Tibial nerve (tissue), 4 donors: ENCODE measurements at regions not wholly inside any gene's neighbourhood (a gene's known extent, or its start where the extent isn't known, plus 50 kb on each side); places are given as distances from the start of the nearest gene placed in this dataset.

Source experiments
- DNase-seq, 2 donors: peaks; one replicate each; pipeline ENCODE4 v3.0.0-alpha.2; 2019; ENCODE audit warnings: low spot score in 2 of 2
- H3K27ac ChIP-seq, 4 donors: fragments of 200-600 bp; sonication (generic) in 3 of 4; one replicate each; pipeline ENCODE4 v1.5.1; 2017 to 2019; ENCODE audit warnings: mild to moderate bottlenecking in 1 of 4
- H3K27me3 ChIP-seq, 2 donors: fragments of 200-600 bp; sonication (generic) in 1 of 2; one replicate each; pipeline versions ENCODE4 v1.5.1 to v1.6.0; 2017 to 2019
- H3K36me3 ChIP-seq, 3 donors: fragments of 200-600 bp; sonication (generic); one replicate each; pipeline ENCODE4 v1.5.1; 2018 to 2019
- H3K4me1 ChIP-seq, 4 donors: fragments of 200-600 bp; sonication (generic) in 3 of 4; one replicate each; pipeline ENCODE4 v1.5.1; 2017 to 2019
- H3K4me3 ChIP-seq, 4 donors: fragments of 200-600 bp; sonication (generic) in 3 of 4; one replicate each; pipeline ENCODE4 v1.5.1; 2017 to 2019; ENCODE audit warnings: mild to moderate bottlenecking in 1 of 4, moderate library complexity in 1 of 4
- H3K9me3 ChIP-seq, 4 donors: fragments of 200-600 bp; sonication (generic) in 3 of 4; one replicate each; pipeline ENCODE4 v1.5.1; 2017 to 2019
- CTCF ChIP-seq, 5 experiments: fragments of 200-600 bp in 3 of 5; fragments of 450-650 bp in 2 of 5; sonication (generic) in 3 of 5; IDR thresholded peaks; one replicate each; pipeline ENCODE4 v1.5.1; 2016 to 2019; ENCODE audit warnings: antibody characterized with exemption in 5 of 5, mild to moderate bottlenecking in 3 of 5, moderate library complexity in 2 of 5
- EP300 ChIP-seq, 2 donors: sonication (generic); formaldehyde crosslinking; IDR thresholded peaks; one replicate each; pipeline ENCODE4 v1.6.1; 2017; ENCODE audit warnings: antibody characterized with exemption in 2 of 2, mild to moderate bottlenecking in 1 of 2
- POLR2A ChIP-seq, 2 donors: fragments of 450-650 bp; IDR thresholded peaks; one replicate each; pipeline ENCODE4 v1.6.1; 2017; ENCODE audit warnings: antibody characterized with exemption in 2 of 2, mild to moderate bottlenecking in 2 of 2, moderate library complexity in 2 of 2
- WGBS, 2 donors: methylation state at CpG; one replicate each; pipeline ENCODE4 v1.1.5; 2018; 5-methylcytosine and 5-hydroxymethylcytosine counted together

- WGBS, 2 donors, result 94% methylated on average over 5 of the region's 5 CpGs
- TF ChIP-seq EP300 (IDR thresholded peaks at IDR 0.05), result no peak
- no peak for TF ChIP-seq CTCF (IDR thresholded peaks at IDR 0.05)
- TF ChIP-seq POLR2A (IDR thresholded peaks at IDR 0.05), result no peak
- Histone ChIP-seq H3K9me3 (no peaks in the 10 kb centered on the region), H3K4me3 (no peak overlapping the region), H3K27me3 (no peaks in the 10 kb centered on the region), H3K27ac (no peak overlapping the region), H3K4me1 (no peaks in the 10 kb centered on the region), H3K36me3 (no peaks in the 10 kb centered on the region)
- no peak for DNase-seq
These were observed 356.2 kb upstream of the RARB start for GRCh38 chr3:25071846-25072245.

GRCh38 chr3:25073423-25073822 is 354.6 kb upstream of the RARB start:
- TF ChIP-seq POLR2A (IDR thresholded peaks at IDR 0.05) (no peak), CTCF (IDR thresholded peaks at IDR 0.05) (no peak), EP300 (IDR thresholded peaks at IDR 0.05) (no peak)
- no peak for DNase-seq
- no peaks in the 10 kb centered on the region for H3K27me3 ChIP-seq

GRCh38 chr3:25074149-25074548 is 353.9 kb upstream of the RARB start:
- no peak for DNase-seq
- Histone ChIP-seq H3K4me1 (no peaks in the 10 kb centered on the region), H3K27me3 (no peaks in the 10 kb centered on the region), H3K4me3 (no peak overlapping the region), H3K27ac (no peak overlapping the region), H3K9me3 (no peaks in the 10 kb centered on the region), H3K36me3 (no peaks in the 10 kb centered on the region)
- 25 to 37% methylated on average over 3 of the region's 3 CpGs for WGBS, 2 donors
- TF ChIP-seq CTCF (IDR thresholded peaks at IDR 0.05) (no peak), POLR2A (IDR thresholded peaks at IDR 0.05) (no peak), EP300 (IDR thresholded peaks at IDR 0.05) (no peak)

More at GRCh38 chr3:25073423-25073822, 354.6 kb upstream of the RARB start:
- Histone ChIP-seq H3K27ac (no peak overlapping the region), H3K4me3 (no peak overlapping the region), H3K4me1 (no peaks in the 10 kb centered on the region), H3K36me3 (no peaks in the 10 kb centered on the region), H3K9me3 (no peaks in the 10 kb centered on the region)
- WGBS, 2 donors, result 60 to 78% methylated on average over 1 of the region's 1 CpG

GRCh38 chr3:25080461-25080860 is 347.6 kb upstream of the RARB start:
- Histone ChIP-seq H3K4me3 (no peak overlapping the region), H3K9me3 (no peaks in the 10 kb centered on the region), H3K4me1 (no peaks in the 10 kb centered on the region), H3K27me3 (no peaks in the 10 kb centered on the region), H3K36me3 (no peaks in the 10 kb centered on the region), H3K27ac (no peak overlapping the region)
- TF ChIP-seq POLR2A (IDR thresholded peaks at IDR 0.05) (no peak), EP300 (IDR thresholded peaks at IDR 0.05) (no peak), CTCF (IDR thresholded peaks at IDR 0.05) (no peak)
- DNase-seq, result no peak
- WGBS, 2 donors, result 90 to 97% methylated on average over 1 of the region's 1 CpG

GRCh38 chr3:25084016-25084415 is 344.0 kb upstream of the RARB start:
- 26 to 35% methylated on average over 1 of the region's 1 CpG for WGBS, 2 donors
- Histone ChIP-seq H3K27ac (no peak overlapping the region), H3K27me3 (no peaks in the 10 kb centered on the region), H3K9me3 (no peaks in the 10 kb centered on the region), H3K36me3 (no peaks in the 10 kb centered on the region), H3K4me3 (no peak overlapping the region), H3K4me1 (no peaks in the 10 kb centered on the region)
- TF ChIP-seq CTCF (IDR thresholded peaks at IDR 0.05) (no peak), EP300 (IDR thresholded peaks at IDR 0.05) (no peak), POLR2A (IDR thresholded peaks at IDR 0.05) (no peak)
- no peak for DNase-seq
